ENCODE measurements at regions not wholly inside any gene's neighbourhood (a gene's known extent, or its start where the extent isn't known, plus 50 kb on each side); places are given as distances from the start of the nearest gene placed in this dataset. TPM values are rescaled to one million over a fixed set of nuclear protein-coding genes. Genes with fewer than 3 reads are reported as not detected.
"Not testable (repeated sequence)": the region's sequence is repeated elsewhere in the genome, so short reads cannot be mapped to it uniquely, and the experiment has no call there.

DNA sequence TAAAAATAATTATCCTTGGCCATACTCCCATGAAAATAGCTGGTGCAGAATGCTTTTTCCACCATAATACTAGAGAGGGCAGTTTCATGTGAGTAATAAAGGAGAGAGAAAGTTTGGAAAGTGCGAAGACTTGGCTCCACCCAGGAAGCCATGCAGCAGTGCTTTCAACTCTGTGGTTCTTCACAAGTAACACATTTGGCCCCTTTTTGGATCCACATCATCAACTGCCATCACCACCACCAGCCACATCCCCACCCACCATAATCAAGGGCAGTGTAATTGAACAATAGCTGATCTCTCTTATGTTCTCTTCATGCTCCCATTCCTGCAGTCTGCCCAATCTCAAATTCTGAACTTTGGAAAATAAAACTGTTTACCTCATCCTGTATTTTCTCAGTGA is 637.3 kb downstream of the RPIA start:
- H3K4me3 Mint-ChIP-seq; ATAC-seq; DNase-seq; CTCF ChIA-PET; POLR2A ChIA-PET; H3K36me3 Mint-ChIP-seq (ENCODE audit: low read depth); H3K4me1 Mint-ChIP-seq (ENCODE audit: low read depth); H3K27ac Mint-ChIP-seq; H3K27me3 Mint-ChIP-seq (ENCODE audit: low read depth); H3K9me3 Mint-ChIP-seq (ENCODE audit: insufficient read depth): not testable (repeated sequence)

Small RNA genes lying in the stretch of these regions (microRNA-seq; reads per million reads assigned to microRNA genes)
- not detected for gene MIR4436A
